Superior temporal gyrus (tissue), 1 donor: ENCODE measurements at regions not wholly inside any gene's neighbourhood (a gene's known extent, or its start where the extent isn't known, plus 50 kb on each side); places are given as distances from the start of the nearest gene placed in this dataset.
"Not testable (repeated sequence)": the region's sequence is repeated elsewhere in the genome, so short reads cannot be mapped to it uniquely, and the experiment has no call there.

Source experiments
- DNase-seq: peaks from one replicate; pipeline ENCODE4 v3.0.0-alpha.2; 2016; ENCODE audit errors: extremely low spot score

GRCh38 chr11:91350931-91351330 is 873.7 kb upstream of the FAT3 start:
- no peak for DNase-seq

DNA sequence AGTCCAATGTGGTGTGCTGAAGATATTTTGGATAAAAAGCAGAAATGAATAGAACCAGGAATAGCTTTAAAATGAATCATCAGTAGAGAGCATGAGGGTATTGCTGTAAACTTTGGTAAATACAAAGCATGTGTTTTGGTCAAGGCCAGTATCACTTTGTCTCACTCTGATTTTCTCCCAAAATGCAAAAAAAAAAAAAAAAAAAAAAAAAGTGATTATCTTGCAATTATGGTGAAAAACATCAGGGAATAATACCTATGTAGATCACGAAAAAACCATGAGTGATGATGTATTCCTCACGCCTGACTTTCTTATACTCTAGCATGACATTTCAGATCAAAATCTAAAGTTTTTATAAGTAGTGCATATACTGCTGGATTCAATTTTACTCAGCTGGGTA is 897.9 kb upstream of the FAT3 start:
- no peak for DNase-seq

- DNase-seq: no peak
Measured at GRCh38 chr11:91326280-91326679, 898.3 kb upstream of the FAT3 start.

- no peak for DNase-seq
Measured at GRCh38 chr11:91314521-91314920, 910.1 kb upstream of the FAT3 start.

GRCh38 chr11:91312541-91312940 is 912.1 kb upstream of the FAT3 start:
- peak; percentile 44 for DNase-seq

DNA sequence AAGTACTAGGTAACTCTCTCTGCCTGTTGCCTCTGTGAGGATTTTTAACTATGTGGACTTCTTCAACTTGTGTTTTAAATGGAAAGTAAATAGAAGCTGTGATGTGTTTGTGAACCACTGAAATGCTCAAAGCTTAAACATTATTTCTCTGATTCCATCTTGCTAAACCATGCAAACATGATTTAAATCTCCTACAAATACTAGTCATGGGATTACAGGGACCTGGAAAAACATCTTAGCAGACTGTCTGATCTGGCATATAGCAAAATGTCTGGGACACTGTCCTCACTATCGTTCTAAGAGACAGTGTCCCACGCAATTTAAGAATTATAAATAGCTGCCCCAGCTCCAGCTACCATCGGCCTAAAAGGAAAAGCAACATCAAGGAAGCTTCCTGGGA is 914.5 kb upstream of the FAT3 start:
- no peak for DNase-seq

DNA sequence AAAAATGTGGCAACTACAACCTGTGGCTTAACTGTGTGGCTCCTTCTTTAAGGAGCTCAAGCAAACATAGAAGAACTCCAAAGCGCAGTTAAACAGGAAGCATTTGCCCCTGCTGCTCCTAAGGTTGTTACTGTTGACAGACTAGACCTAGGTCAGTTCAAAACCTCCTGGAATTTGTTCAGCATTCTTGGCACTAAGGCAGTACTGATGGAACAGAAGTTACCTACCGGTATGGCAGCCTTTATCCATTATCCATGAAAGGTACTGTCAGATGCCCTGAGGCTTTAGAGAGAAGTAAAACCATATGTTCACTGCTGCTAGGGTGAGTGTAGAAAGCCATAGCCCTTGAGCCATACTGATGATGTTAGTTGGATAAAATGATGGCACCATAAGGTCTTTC is 916.5 kb upstream of the FAT3 start:
- no peak for DNase-seq

GRCh38 chr11:91305402-91305801 is 919.2 kb upstream of the FAT3 start:
- DNase-seq: no peak

DNA sequence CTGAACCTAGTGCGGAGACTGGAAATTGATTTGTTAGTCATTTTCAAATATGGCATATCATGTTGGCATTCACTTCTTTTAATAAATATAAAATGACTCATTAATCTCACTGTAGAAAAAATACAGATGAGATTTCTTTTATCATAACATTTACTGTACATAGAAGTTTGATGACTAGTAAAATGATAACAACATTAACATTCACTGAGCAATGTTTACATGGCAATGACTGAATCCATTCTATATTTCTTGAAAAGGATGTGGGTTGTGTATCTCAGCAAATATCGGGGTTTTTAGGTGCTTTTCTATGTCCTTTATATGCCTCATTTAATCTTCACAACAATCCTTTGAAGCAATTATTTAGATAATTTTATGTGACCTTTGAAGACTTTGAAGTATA is 920.9 kb upstream of the FAT3 start:
- no peak for DNase-seq

- no peak for DNase-seq
Measured at GRCh38 chr11:91299980-91300379, 924.6 kb upstream of the FAT3 start.

DNA sequence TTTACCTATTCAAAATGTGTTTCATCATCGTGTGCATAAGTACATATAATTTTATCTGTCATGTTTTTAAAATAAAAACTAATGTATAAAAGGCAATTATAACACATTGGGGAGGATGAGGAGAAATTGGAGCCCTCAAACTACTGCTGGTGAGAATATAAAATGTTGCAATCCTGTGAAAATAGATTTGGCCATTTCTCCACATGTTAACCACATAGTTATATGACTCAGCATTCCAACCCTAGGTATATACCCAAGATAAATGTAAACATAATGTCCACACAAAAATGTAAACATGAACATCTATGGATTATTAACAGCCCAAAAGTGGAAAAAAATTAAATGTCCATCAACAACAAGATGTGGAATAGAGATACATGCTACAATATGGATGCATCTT is 928.0 kb upstream of the FAT3 start:
- DNase-seq: no peak

DNA sequence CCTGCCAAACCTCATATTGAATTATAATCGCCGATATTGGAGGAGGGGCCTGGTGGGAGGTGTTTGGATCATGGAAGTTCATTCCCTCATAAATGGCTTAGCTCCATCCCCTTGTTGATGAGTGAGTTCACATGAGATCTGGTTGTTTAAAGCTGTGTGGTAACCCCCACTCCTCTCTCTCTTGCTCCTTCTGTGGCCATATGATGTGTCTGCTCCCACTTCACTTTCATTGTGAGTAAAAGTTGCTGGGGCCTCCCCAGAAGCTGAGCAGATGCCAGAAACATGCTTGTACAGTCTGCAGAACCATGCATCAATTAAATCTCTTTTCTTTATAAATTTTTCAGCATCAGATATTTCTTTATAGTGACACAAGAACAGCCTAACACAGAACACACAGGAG is 929.0 kb upstream of the FAT3 start:
- DNase-seq: no peak

DNA sequence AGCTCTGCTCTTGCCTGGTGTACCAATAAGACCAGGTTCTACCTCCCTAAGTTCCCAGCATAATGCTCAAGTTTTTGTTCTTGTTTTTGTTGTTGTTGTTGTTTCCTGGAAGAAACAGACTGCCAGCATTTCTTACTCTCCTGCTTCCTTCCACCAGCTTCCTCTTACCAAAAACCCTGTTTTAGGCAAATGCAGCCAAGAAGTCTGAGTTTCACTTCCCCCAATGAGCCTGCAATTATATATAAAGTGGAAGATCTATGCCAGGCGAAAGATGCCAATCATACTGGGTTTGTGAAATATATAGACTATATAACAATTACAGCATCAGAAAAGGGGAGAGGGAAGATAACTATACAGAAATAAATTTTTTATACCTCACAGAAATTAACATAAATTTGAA is 931.5 kb upstream of the FAT3 start:
- DNase-seq: no peak

- DNase-seq: no peak
Measured at GRCh38 chr11:91272089-91272488, 952.5 kb upstream of the FAT3 start.

DNA sequence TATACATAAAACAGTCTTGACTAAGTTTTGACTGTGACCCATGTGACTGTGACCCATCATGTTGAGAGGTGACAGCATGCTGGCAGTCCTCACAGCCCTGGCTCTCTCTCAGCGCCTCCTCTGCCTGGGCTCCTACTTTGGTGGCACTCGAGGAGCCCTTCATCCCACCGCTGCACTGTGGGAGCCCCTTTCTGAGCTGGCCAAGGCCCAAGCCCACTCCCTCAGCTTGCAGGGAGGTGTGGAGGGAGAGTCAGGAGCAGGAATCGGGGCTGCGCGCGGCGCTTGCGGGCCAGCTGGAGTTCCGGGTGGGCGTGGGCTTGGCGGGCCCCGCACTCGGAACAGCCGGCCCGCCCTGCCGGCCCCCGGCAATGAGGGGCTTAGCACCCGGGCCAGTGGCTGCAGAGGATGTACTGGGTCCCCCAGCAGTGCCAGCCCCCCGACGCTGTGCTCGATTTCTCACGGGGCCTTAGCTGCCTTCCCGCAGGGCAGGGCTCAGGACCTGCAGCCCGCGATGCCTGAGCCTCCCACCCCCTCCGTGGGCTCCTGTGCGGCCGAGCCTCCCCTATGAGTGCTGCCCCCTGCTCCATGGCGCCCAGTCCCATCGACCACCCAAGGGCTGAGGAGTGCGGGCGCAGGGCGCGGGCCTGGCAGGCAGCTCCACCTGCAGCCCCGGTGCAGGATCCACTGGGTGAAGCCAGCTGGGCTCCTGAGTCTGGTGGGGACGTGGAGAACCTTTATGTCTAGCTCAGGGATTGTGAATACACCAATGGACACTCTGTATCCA is 955.9 kb upstream of the FAT3 start:
- not testable (repeated sequence) for DNase-seq

DNA sequence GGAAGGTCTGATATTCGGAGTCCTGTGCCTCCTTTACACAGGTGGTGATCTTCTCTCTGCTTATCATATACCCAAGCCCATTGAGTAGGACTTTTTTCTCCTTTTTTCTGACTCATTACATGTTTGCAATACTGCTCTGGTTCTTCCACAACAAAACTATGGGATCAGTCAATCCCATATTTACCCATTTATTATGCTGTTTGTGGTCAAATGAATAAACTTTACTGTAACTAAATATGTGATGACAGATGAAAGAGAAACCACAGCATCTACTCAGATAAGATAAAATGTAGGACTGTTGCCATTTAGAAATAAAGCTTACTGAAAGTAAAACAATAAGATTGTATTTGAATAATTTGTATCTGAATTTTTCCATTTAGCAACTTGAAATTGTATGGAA is 958.7 kb upstream of the FAT3 start:
- DNase-seq: no peak

GRCh38 chr11:91264481-91264880 is 960.1 kb upstream of the FAT3 start:
- DNase-seq: no peak

- DNase-seq: no peak
Measured at GRCh38 chr11:91263496-91264365, 960.9 kb upstream of the FAT3 start.

- no peak for DNase-seq
Measured at GRCh38 chr11:91261513-91261912, 963.1 kb upstream of the FAT3 start.

DNA sequence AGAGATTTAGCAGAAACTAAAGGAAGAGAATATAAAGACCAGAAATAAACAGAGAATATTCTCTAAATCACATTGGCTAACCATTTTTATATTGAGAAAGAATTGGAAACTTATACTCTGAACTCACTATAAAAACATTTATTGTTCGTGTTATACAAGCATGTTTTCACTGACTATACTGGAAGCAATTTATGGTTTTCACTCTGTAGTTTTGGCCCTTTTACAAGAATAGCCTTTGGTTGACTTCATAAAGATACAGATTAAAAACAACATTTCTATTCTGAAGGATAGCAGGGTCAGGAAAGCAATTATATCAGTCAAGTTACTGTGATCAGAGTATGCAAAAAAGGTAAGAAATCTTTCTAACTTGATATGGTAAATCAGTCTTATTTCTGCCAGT is 965.7 kb upstream of the FAT3 start:
- DNase-seq: no peak

DNA sequence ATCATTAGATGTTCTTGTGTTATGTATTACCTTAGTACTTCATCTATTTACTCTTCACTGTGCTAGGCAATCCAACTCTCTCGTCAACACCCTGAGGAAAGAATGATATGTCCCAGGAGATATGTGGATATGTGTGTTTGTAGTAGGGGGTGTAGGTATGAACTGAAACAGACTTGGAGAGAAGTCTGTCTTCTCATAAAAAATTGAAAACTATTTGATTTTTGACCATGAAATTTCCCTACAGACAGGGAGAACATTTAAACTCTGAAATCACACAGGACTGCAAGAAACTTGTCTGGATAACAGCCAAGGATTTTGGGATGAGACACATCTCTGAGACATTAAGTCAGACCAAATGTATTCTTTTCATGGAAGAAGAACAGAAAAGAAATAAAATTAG is 967.0 kb upstream of the FAT3 start:
- no peak for DNase-seq

- peak; percentile 80 for DNase-seq
Measured at GRCh38 chr11:91248199-91248807, 976.3 kb upstream of the FAT3 start.
